Karpas-422 (cell line): ENCODE measurements at regions not wholly inside any gene's neighbourhood (a gene's known extent, or its start where the extent isn't known, plus 50 kb on each side); places are given as distances from the start of the nearest gene placed in this dataset.

ENCODE experiments used
- DNase-seq: peaks from one replicate; pipeline ENCODE4 v3.0.0-alpha.2; 2015
- H2AFZ ChIP-seq: fragments of 200-600 bp; sonication (generic); 2 replicates; pipeline ENCODE4 v1.6.1; 2014; ENCODE audit warnings: antibody characterized with exemption, low read length, mixed read lengths
- H3K27ac ChIP-seq: fragments of 200-600 bp; sonication (generic); 2 replicates; pipeline ENCODE4 v1.5.1; 2014; ENCODE audit warnings: mild to moderate bottlenecking, low read length, moderate library complexity
- H3K27me3 ChIP-seq: fragments of 200-600 bp; sonication (generic); 2 replicates; pipeline ENCODE4 v1.6.1; 2014; ENCODE audit warnings: low read length, mixed read lengths
- H3K36me3 ChIP-seq: fragments of 200-600 bp; sonication (generic); 2 replicates; pipeline ENCODE4 v1.6.1; 2014; ENCODE audit warnings: low read length, mixed read lengths; ENCODE audit not compliant: insufficient read depth
- H3K4me1 ChIP-seq: fragments of 200-600 bp; sonication (generic); 2 replicates; pipeline ENCODE4 v1.6.1; 2014; ENCODE audit warnings: mild to moderate bottlenecking, low read length, mixed read lengths
- H3K4me2 ChIP-seq: fragments of 200-600 bp; sonication (generic); 2 replicates; pipeline ENCODE4 v1.6.1; 2014; ENCODE audit warnings: low read length, low read depth, mild to moderate bottlenecking; ENCODE audit not compliant: poor library complexity, severe bottlenecking
- H3K4me3 ChIP-seq: fragments of 200-600 bp; sonication (generic); 2 replicates; pipeline ENCODE4 v1.5.1; 2014; ENCODE audit warnings: mild to moderate bottlenecking, antibody characterized with exemption, low read length, mixed read lengths
- H3K79me2 ChIP-seq: fragments of 200-600 bp; sonication (generic); 2 replicates; pipeline ENCODE4 v1.6.1; 2014; ENCODE audit warnings: mild to moderate bottlenecking, low read length, mixed read lengths
- H3K9ac ChIP-seq: fragments of 200-600 bp; sonication (generic); 2 replicates; pipeline ENCODE4 v1.6.0; 2014; ENCODE audit warnings: low read length
- H3K9me2 ChIP-seq: fragments of 200-600 bp; sonication (generic), shearing (Covaris generic); replicated peaks from 2 replicates; pipeline ENCODE4 v1.6.0; 2014; ENCODE audit warnings: mild to moderate bottlenecking, low read length, moderate library complexity; ENCODE audit not compliant: insufficient read depth
- H3K9me3 ChIP-seq: fragments of 300-700, 200-600 bp; sonication (generic); 2 replicates; pipeline ENCODE4 v1.6.1; 2014; ENCODE audit warnings: low read length, mixed read lengths
- H4K20me1 ChIP-seq: fragments of 200-600 bp; sonication (generic); 2 replicates; pipeline ENCODE4 v1.6.1; 2014; ENCODE audit warnings: mild to moderate bottlenecking, antibody characterized with exemption, low read length, low read depth; ENCODE audit not compliant: insufficient read depth

GRCh38 chr4:35100932-35101331, 1143.4 kb downstream of the ARAP2 start:
- H3K36me3 ChIP-seq, result no peaks in the 10 kb centered on the region
- no peak overlapping the region for H3K9ac ChIP-seq
- H3K4me3 ChIP-seq, result no peak overlapping the region

GRCh38 chr4:35102066-35102465, 1142.2 kb downstream of the ARAP2 start:
- no peaks in the 10 kb centered on the region for H3K4me1 ChIP-seq
- no peaks in the 10 kb centered on the region for H4K20me1 ChIP-seq
- H3K27ac ChIP-seq, result no peak overlapping the region
- no peaks in the 10 kb centered on the region for H3K27me3 ChIP-seq
- H2AFZ ChIP-seq, result no peak overlapping the region
- DNase-seq, result no peak
- no peaks in the 10 kb centered on the region for H3K9me3 ChIP-seq
- no peak overlapping the region for H3K4me3 ChIP-seq
- no peaks in the 10 kb centered on the region for H3K36me3 ChIP-seq
- H3K9me2 ChIP-seq, result no peaks in the 10 kb centered on the region
- H3K9ac ChIP-seq, result no peak overlapping the region
- no peaks in the 10 kb centered on the region for H3K79me2 ChIP-seq
- H3K4me2 ChIP-seq, result no peak overlapping the region

More at GRCh38 chr4:35100932-35101331, 1143.4 kb downstream of the ARAP2 start:
- DNase-seq, result no peak
- no peak overlapping the region for H3K27ac ChIP-seq
- peaks cover 3% of the 10 kb centered on the region; the same call in 1 of the 2 replicates for H3K9me3 ChIP-seq
- no peak overlapping the region for H3K4me2 ChIP-seq
- no peaks in the 10 kb centered on the region for H3K9me2 ChIP-seq
- H3K27me3 ChIP-seq, result no peaks in the 10 kb centered on the region
- no peaks in the 10 kb centered on the region for H3K4me1 ChIP-seq
- no peaks in the 10 kb centered on the region for H4K20me1 ChIP-seq
- no peak overlapping the region for H2AFZ ChIP-seq
- no peaks in the 10 kb centered on the region for H3K79me2 ChIP-seq

GRCh38 chr4:35105486-35105885, 1138.8 kb downstream of the ARAP2 start:
- DNase-seq, result no peak
- no peaks in the 10 kb centered on the region for H3K9me3 ChIP-seq
- H4K20me1 ChIP-seq, result no peaks in the 10 kb centered on the region
- no peak overlapping the region for H3K4me2 ChIP-seq
- H3K9ac ChIP-seq, result no peak overlapping the region
- no peak overlapping the region for H2AFZ ChIP-seq
- no peaks in the 10 kb centered on the region for H3K79me2 ChIP-seq
- no peaks in the 10 kb centered on the region for H3K36me3 ChIP-seq
- H3K27me3 ChIP-seq, result no peaks in the 10 kb centered on the region
- no peaks in the 10 kb centered on the region for H3K4me1 ChIP-seq
- no peak overlapping the region for H3K27ac ChIP-seq
- no peaks in the 10 kb centered on the region for H3K9me2 ChIP-seq
- H3K4me3 ChIP-seq, result no peak overlapping the region

- no peak for DNase-seq
- Histone ChIP-seq H3K27me3 (no peaks in the 10 kb centered on the region), H2AFZ (no peak overlapping the region), H3K4me2 (no peak overlapping the region), H3K79me2 (no peaks in the 10 kb centered on the region), H3K36me3 (no peaks in the 10 kb centered on the region), H3K9ac (no peak overlapping the region), H3K9me3 (no peaks in the 10 kb centered on the region; the same call in 1 of the 2 replicates), H3K27ac (no peak overlapping the region), H3K4me1 (no peaks in the 10 kb centered on the region), H4K20me1 (no peaks in the 10 kb centered on the region), H3K4me3 (no peak overlapping the region), H3K9me2 (no peaks in the 10 kb centered on the region)
These were observed 1138.1 kb downstream of the ARAP2 start for GRCh38 chr4:35106091-35106734.

DNA sequence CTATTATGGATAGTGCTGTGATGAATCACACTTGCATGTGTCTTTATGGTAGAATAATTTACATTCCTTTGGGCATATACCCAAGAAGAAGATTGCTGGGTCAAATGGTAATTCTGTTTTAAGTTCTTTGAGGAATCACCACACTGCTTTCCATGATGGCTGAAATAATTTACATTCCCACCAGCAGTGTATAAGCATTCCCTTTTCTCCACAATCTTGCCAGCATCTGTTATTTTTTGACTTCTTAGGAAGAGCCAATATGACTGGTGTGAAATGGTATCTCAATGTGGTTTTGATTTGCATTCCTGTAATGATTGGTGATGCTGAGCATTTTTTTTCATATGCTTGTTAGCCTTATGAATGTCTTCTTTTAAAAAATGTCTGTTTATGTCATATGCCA, 1120.2 kb downstream of the ARAP2 start:
- H4K20me1 ChIP-seq, result no peaks in the 10 kb centered on the region
- no peak for DNase-seq
- no peaks in the 10 kb centered on the region for H3K27me3 ChIP-seq
- H3K36me3 ChIP-seq, result no peaks in the 10 kb centered on the region
- no peak overlapping the region for H3K27ac ChIP-seq
- H3K4me2 ChIP-seq, result no peak overlapping the region
- H2AFZ ChIP-seq, result no peak overlapping the region
- H3K9me2 ChIP-seq, result no peaks in the 10 kb centered on the region
- no peaks in the 10 kb centered on the region for H3K79me2 ChIP-seq
- no peaks in the 10 kb centered on the region for H3K4me1 ChIP-seq
- H3K4me3 ChIP-seq, result no peak overlapping the region
- peaks cover 37% of the 10 kb centered on the region for H3K9me3 ChIP-seq
- no peak overlapping the region for H3K9ac ChIP-seq

DNA sequence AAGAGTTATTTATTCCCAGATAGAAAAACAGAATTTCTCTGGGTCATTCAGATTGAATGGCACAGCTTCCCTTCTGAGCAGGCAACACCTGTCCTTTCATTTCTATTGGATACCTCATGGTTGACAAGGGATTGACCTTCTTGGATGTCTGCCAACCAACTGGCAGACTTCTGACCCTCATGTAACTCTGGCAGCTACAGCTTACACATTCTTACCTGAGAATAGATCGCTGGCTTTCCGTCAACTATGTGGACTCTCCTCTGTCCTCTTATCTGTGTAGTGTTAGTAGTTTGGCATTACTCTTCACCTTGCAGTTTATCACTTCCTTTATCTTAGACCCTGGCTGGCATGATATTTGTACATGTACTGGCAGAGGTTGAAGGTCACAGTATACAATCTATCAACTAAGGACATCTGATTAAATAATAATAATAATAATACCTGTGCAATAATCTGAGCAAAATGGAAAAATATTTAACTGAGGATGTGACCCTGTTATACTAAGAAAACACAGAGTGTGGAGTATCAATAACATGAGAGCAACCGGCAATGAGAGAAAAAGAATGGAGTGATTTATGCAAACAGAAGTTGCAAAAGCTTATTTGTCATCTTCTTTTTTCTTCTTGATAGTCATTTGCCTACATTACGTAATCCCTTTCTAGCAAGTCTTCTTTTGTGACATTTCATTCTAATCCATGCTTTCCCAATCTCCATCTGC, 1118.2 kb downstream of the ARAP2 start:
- DNase-seq, result no peak
- Histone ChIP-seq H3K4me3 (no peak overlapping the region), H3K9me2 (no peaks in the 10 kb centered on the region), H3K36me3 (no peaks in the 10 kb centered on the region), H3K27ac (no peak overlapping the region), H4K20me1 (no peaks in the 10 kb centered on the region), H3K27me3 (no peaks in the 10 kb centered on the region), H3K79me2 (no peaks in the 10 kb centered on the region), H3K4me2 (no peak overlapping the region), H2AFZ (no peak overlapping the region), H3K9ac (no peak overlapping the region), H3K9me3 (peaks cover 32% of the 10 kb centered on the region), H3K4me1 (no peaks in the 10 kb centered on the region)

DNA sequence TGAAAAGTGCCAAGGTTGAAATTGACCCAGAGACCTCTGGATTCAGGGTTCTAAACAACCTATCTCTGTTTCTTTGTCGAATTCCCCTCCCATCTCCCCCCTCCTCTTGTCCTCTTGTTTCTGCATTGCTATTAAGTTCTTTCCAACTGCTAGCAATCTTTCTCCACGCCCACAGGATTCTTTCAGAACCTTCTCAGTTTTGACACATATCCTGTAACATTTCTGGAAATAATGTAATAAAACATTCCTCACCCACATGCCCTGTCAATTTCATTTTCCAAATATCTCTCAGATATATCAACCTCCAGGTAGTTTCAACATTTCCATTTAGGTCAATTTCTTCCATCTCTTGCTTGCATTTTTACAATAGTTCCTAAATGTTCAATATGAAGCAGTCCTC, 1105.9 kb downstream of the ARAP2 start:
- Histone ChIP-seq H3K9ac (no peak overlapping the region), H4K20me1 (no peaks in the 10 kb centered on the region), H3K36me3 (no peaks in the 10 kb centered on the region), H3K9me3 (peaks cover 22% of the 10 kb centered on the region; the same call in 1 of the 2 replicates), H3K79me2 (no peaks in the 10 kb centered on the region), H3K4me3 (no peak overlapping the region), H3K4me2 (no peak overlapping the region), H3K4me1 (no peaks in the 10 kb centered on the region), H3K9me2 (no peaks in the 10 kb centered on the region), H2AFZ (no peak overlapping the region), H3K27me3 (no peaks in the 10 kb centered on the region), H3K27ac (no peak overlapping the region)
- DNase-seq, result no peak

DNA sequence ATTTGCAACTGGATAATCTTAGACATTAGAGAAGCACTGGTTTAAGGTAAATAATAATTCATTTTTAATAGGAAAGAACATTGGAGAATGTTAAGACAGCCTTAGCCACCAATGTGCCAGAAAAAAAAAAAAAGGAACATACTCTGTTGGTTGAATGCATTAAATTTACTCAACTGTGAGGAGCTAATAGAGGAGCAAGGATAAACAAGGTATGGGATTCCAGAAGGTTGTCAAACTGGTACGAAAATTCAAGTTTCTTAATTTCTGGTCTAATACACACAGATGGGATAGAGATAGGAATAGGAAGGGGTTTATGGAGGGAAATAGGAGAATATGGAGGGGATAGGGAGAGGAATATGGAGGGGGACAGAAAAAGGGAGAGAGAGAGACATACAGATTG, 1096.6 kb downstream of the ARAP2 start:
- H3K9me3 ChIP-seq, result peaks cover 13% of the 10 kb centered on the region; the same call in 1 of the 2 replicates
- H3K4me1 ChIP-seq, result no peaks in the 10 kb centered on the region
- H3K27ac ChIP-seq, result no peak overlapping the region
- H3K4me2 ChIP-seq, result no peak overlapping the region
- H3K36me3 ChIP-seq, result no peaks in the 10 kb centered on the region
- no peaks in the 10 kb centered on the region for H4K20me1 ChIP-seq
- no peaks in the 10 kb centered on the region for H3K9me2 ChIP-seq
- H3K27me3 ChIP-seq, result no peaks in the 10 kb centered on the region
- H3K79me2 ChIP-seq, result no peaks in the 10 kb centered on the region
- H3K9ac ChIP-seq, result no peak overlapping the region
- no peak overlapping the region for H2AFZ ChIP-seq
- no peak overlapping the region for H3K4me3 ChIP-seq
- no peak for DNase-seq
